HCT116 (cell line): ENCODE measurements at regions not wholly inside any gene's neighbourhood (a gene's known extent, or its start where the extent isn't known, plus 50 kb on each side); places are given as distances from the start of the nearest gene placed in this dataset.

Experiments used
- ATAC-seq: fragments of 200-7000 bp; cut with Tn5 transposase; 2 replicates; pipeline ENCODE4 v1.9.1; 2020; ENCODE audit warnings: mild to moderate bottlenecking, moderate library complexity
- BruUV-seq: library from RNA; stranded (reverse); fragments of 400-500 nt; replicated peaks from 2 replicates; lab custom pipeline; 2021; lab: Mats Ljungman, UMichigan
- CTCF ChIA-PET: fragments of 300-600 bp; sonication (Branson Sonifier 250); formaldehyde crosslinking; loops from one replicate; lab custom pipeline; 2021; ENCODE audit warnings: antibody characterized with exemption; lab: Charles Lee
- POLR2A ChIA-PET: fragments of 300-600, 350-600 bp; sonication (Branson Sonifier 250); formaldehyde crosslinking; loops from one replicate; lab custom pipeline; 2021; ENCODE audit warnings: antibody characterized with exemption; lab: Charles Lee
- RAD21 ChIA-PET, 2 experiments: fragments of 300-600 bp; sonication (Branson Sonifier 250); formaldehyde crosslinking; loops; one replicate each; lab custom pipeline; 2023; ENCODE audit warnings: low total read pairs in 2 of 2; ENCODE audit not compliant: uncharacterized antibody in 2 of 2, unreplicated experiment in 2 of 2, low non-redundant PET in 1 of 2; lab: Charles Lee
- DNase-seq: peaks from one replicate; pipeline ENCODE4 v3.0.0-alpha.2; 2010; ENCODE audit warnings: low read depth, low spot score
- H2AFZ ChIP-seq: fragments of 200-600 bp; shearing (Covaris generic), sonication (generic); 2 replicates; pipeline ENCODE4 v1.6.1; 2017; ENCODE audit warnings: low read depth, mixed run types, mixed read lengths, antibody characterized with exemption, low read length; ENCODE audit not compliant: poor library complexity, severe bottlenecking
- H3K27ac ChIP-seq: 2 replicates; pipeline ENCODE4 v1.5.1; 2012; ENCODE audit warnings: low read depth, low read length
- H3K27me3 ChIP-seq: fragments of 200-600 bp; sonication (generic); 2 replicates; pipeline ENCODE4 v1.6.1; 2016; ENCODE audit warnings: mixed run types, low read length, mixed read lengths; ENCODE audit not compliant: insufficient read depth
- H3K36me3 ChIP-seq, 2 experiments: fragments of 200-500 bp in 1 of 2; fragments of 200-600 bp in 1 of 2; sonication (Bioruptor generic) in 1 of 2; sonication (generic) in 1 of 2; 2 replicates each; pipeline versions ENCODE4 v1.5.1 to v1.6.1; 2014 to 2016; ENCODE audit warnings: low read length in 2 of 2, inconsistent platforms in 1 of 2, mixed read lengths in 1 of 2, mixed run types in 1 of 2; ENCODE audit not compliant: insufficient read depth in 2 of 2, control insufficient read depth in 1 of 2
- H3K4me1 ChIP-seq, 2 experiments: fragments of 200-600 bp in 1 of 2; sonication (generic) in 1 of 2; 2 replicates each; pipeline versions ENCODE4 v1.5.1 to v1.6.1; 2012 to 2017; ENCODE audit warnings: low read length in 2 of 2, inconsistent platforms in 1 of 2, mild to moderate bottlenecking in 1 of 2, mixed read lengths in 1 of 2, mixed run types in 1 of 2, moderate library complexity in 1 of 2; ENCODE audit not compliant: insufficient read depth in 2 of 2, control insufficient read depth in 1 of 2
- H3K4me2 ChIP-seq: fragments of 200-600 bp; sonication (generic); 2 replicates; pipeline ENCODE4 v1.6.1; 2017; ENCODE audit warnings: mixed run types, low read length, mixed read lengths
- H3K4me3 ChIP-seq, 2 experiments: fragments of 200-600 bp in 1 of 2; sonication (generic) in 1 of 2; replicated peaks in 1 of 2; 2 replicates each; pipeline ENCODE4 v1.5.1; 2011 to 2016; ENCODE audit warnings: low read length in 2 of 2, control low read depth in 1 of 2, low read depth in 1 of 2, mild to moderate bottlenecking in 1 of 2, mixed read lengths in 1 of 2, mixed run types in 1 of 2
- H3K79me2 ChIP-seq: fragments of 200-600 bp; sonication (generic); 2 replicates; pipeline ENCODE4 v1.6.1; 2017; ENCODE audit warnings: mild to moderate bottlenecking, mixed run types, low read length, moderate library complexity, mixed read lengths; ENCODE audit not compliant: insufficient read depth
- H3K9ac ChIP-seq: fragments of 200-600 bp; sonication (generic); 2 replicates; pipeline ENCODE4 v1.6.1; 2016; ENCODE audit warnings: low read length, mixed read lengths
- H3K9me2 ChIP-seq: fragments of 200-600 bp; sonication (generic), shearing (Covaris generic); 2 replicates; pipeline ENCODE4 v1.6.1; 2017; ENCODE audit warnings: mixed run types, mild to moderate bottlenecking, moderate library complexity; ENCODE audit not compliant: insufficient read depth
- H3K9me3 ChIP-seq, 2 experiments: fragments of 200-500 bp in 1 of 2; fragments of 200-600 bp in 1 of 2; sonication (Bioruptor generic) in 1 of 2; sonication (generic) in 1 of 2; 2 replicates each; pipeline ENCODE4 v1.6.1; 2014 to 2017; ENCODE audit warnings: low read length in 2 of 2, mixed read lengths in 2 of 2, inconsistent platforms in 1 of 2, low read depth in 1 of 2, mild to moderate bottlenecking in 1 of 2, mixed run types in 1 of 2, moderate library complexity in 1 of 2; ENCODE audit not compliant: control insufficient read depth in 1 of 2, insufficient read depth in 1 of 2
- H4K20me1 ChIP-seq: fragments of 200-600 bp; sonication (generic), shearing (Covaris generic); 2 replicates; pipeline ENCODE4 v1.6.1; 2017; ENCODE audit warnings: mixed run types, mild to moderate bottlenecking, moderate library complexity; ENCODE audit not compliant: insufficient read depth
- CEBPB ChIP-seq: IDR thresholded peaks from 2 replicates; pipeline ENCODE4 v1.6.1; 2012; ENCODE audit warnings: low read depth
- EGR1 ChIP-seq: IDR thresholded peaks from 2 replicates; pipeline ENCODE4 v1.6.1; 2012; ENCODE audit warnings: low read depth
- ELF1 ChIP-seq: IDR thresholded peaks from 2 replicates; pipeline ENCODE4 v1.6.1; 2012; ENCODE audit warnings: low read depth, borderline replicate concordance
- EZH2 ChIP-seq: fragments of 200-600 bp; sonication (generic); IDR thresholded peaks from 2 replicates; pipeline ENCODE4 v1.6.1; 2017; ENCODE audit warnings: antibody characterized with exemption, mixed run types
- EZH2phosphoT487 ChIP-seq: fragments of 200-600 bp; IDR thresholded peaks from 2 replicates; pipeline ENCODE4 v1.6.1; 2018; ENCODE audit warnings: antibody characterized with exemption, borderline replicate concordance
- FOSL1 ChIP-seq: IDR thresholded peaks from 2 replicates; pipeline ENCODE4 v1.6.1; 2012; ENCODE audit warnings: low read depth
- JUND ChIP-seq: IDR thresholded peaks from 2 replicates; pipeline ENCODE4 v1.6.1; 2012
- POLR2A ChIP-seq: IDR thresholded peaks from 2 replicates; pipeline ENCODE4 v1.7.0; 2011; ENCODE audit warnings: borderline replicate concordance; ENCODE audit not compliant: insufficient read depth, insufficient read length; ENCODE audit errors: extremely low read depth
- RAD21 ChIP-seq: IDR thresholded peaks from 2 replicates; pipeline ENCODE4 v1.6.1; 2012; ENCODE audit warnings: low read depth, mild to moderate bottlenecking
- SIN3A ChIP-seq: IDR thresholded peaks from 2 replicates; pipeline ENCODE4 v1.6.1; 2012; ENCODE audit warnings: low read depth
- SP1 ChIP-seq: IDR thresholded peaks from 2 replicates; pipeline ENCODE4 v1.6.1; 2012; ENCODE audit warnings: low read depth
- TCF7L2 ChIP-seq: IDR thresholded peaks from 2 replicates; pipeline ENCODE4 v1.7.0; 2011; ENCODE audit warnings: borderline replicate concordance, inconsistent platforms; ENCODE audit not compliant: insufficient read depth, insufficient read length; ENCODE audit errors: extremely low read depth
- YY1 ChIP-seq: IDR thresholded peaks from 2 replicates; pipeline ENCODE4 v1.6.1; 2011; ENCODE audit warnings: low read length, low read depth, moderate library complexity, mild to moderate bottlenecking; ENCODE audit not compliant: insufficient replicate concordance; ENCODE audit errors: extremely low read depth
- ZFX ChIP-seq: fragments of 450-650 bp; IDR thresholded peaks from 2 replicates; pipeline ENCODE4 v1.6.1; 2017
- intact Hi-C: fragments of 100-400 bp; cut with micrococcal nuclease; formaldehyde crosslinking; loops from 2 replicates; pipeline ENCODE4 v1.10.0; 2022
- TF ChIP-seq, protein P1 (sequence below): IDR thresholded peaks from 2 replicates; pipeline ENCODE4 v1.6.1; 2012
- TF ChIP-seq, protein P2 (sequence below): IDR thresholded peaks from 2 replicates; pipeline ENCODE4 v1.6.1; 2011; ENCODE audit warnings: mild to moderate bottlenecking, low read length, moderate library complexity; ENCODE audit not compliant: insufficient replicate concordance; ENCODE audit errors: extremely low read depth
- TF ChIP-seq, protein P3 (sequence below): IDR thresholded peaks from 2 replicates; pipeline ENCODE4 v1.6.1; 2012; ENCODE audit warnings: low read depth

DNA sequence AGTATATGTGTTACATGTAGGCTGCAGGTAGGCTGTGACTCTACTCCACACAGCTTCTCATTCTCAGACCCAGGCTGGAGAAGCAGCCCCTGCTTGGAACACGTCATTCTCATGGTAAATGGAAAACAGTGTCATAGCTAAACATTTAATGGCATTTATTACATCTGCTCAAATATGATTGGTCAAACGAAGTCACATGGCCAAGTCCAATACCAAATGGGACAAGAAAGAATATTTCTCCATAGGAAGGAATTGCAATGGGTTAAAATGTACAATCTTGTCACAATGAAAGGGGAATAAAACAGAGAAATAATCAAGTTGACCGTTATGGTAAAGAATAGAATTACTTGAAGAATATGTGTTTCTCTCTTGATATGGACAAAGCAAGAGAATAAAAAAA is 198.6 kb downstream of the ANAPC10 start:
- no peaks in the 10 kb centered on the region for H3K36me3 ChIP-seq
- DNase-seq (no peak), ATAC-seq (no peak)
- no peaks in the 10 kb centered on the region for H4K20me1 ChIP-seq
- no peak overlapping the region for H3K27ac ChIP-seq
- peaks cover 0 to 22% of the 10 kb centered on the region in 2 experiments; a peak in 2 of 4 replicates for H3K4me1 ChIP-seq
- no peaks in the 10 kb centered on the region for H3K79me2 ChIP-seq
- no peak overlapping the region for H3K9ac ChIP-seq
- ChIA-PET CTCF (no interaction called here), RAD21 (no interaction called here), POLR2A (no interaction called here)
- no peaks in the 10 kb centered on the region for H3K27me3 ChIP-seq
- BruUV-seq: no TSS peak
- no peak overlapping the region for H3K4me2 ChIP-seq
- intact Hi-C loops: no loop called here
- no peak overlapping the region for H3K4me3 ChIP-seq
- TF ChIP-seq POLR2A: no peak
- TF ChIP-seq SIN3A: no peak
- TF ChIP-seq, protein P1, sequence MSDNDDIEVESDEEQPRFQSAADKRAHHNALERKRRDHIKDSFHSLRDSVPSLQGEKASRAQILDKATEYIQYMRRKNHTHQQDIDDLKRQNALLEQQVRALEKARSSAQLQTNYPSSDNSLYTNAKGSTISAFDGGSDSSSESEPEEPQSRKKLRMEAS: no peak
- TF ChIP-seq CEBPB: no peak
- no peak for TF ChIP-seq RAD21
- TF ChIP-seq EZH2: no peak
- no peak for TF ChIP-seq ZFX
- no peak for TF ChIP-seq SP1
- TF ChIP-seq ELF1: no peak
- no peak for TF ChIP-seq YY1
- H3K9me3 ChIP-seq: no peaks in the 10 kb centered on the region
- H3K9me2 ChIP-seq: no peaks in the 10 kb centered on the region; the same call in 1 of the 2 replicates
- H2AFZ ChIP-seq: no peak overlapping the region

DNA sequence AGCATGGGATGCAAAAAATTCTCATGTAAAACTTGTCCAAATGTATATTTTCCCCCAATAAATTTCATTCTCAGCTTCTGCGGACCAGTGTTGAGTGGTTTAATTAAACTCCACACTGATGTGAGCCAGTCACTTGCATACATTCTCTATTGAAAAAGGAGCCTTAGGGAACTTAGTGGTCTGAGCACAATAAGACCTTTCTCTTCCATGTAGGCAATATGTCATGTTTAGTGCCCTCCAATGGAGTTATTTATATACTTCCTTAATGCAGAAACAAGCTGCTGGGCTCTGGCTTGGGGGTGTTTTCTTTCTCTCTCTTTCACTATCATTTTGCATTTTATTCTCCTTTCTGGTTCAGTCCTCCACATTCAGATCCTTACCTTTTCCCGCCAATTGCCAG is 196.9 kb downstream of the ANAPC10 start:
- no peak overlapping the region for H3K4me3 ChIP-seq
- intact Hi-C loops: no loop called here
- H3K4me1 ChIP-seq: peaks cover 0 to 7% of the 10 kb centered on the region in 2 experiments; a peak in 2 of 4 replicates
- H4K20me1 ChIP-seq: no peaks in the 10 kb centered on the region
- H3K79me2 ChIP-seq: no peaks in the 10 kb centered on the region
- RAD21 ChIA-PET: no interaction called here
- POLR2A ChIA-PET: no interaction called here
- no peak overlapping the region for H2AFZ ChIP-seq
- no peaks in the 10 kb centered on the region for H3K9me3 ChIP-seq
- CTCF ChIA-PET: no interaction called here
- no peak for TF ChIP-seq POLR2A
- TF ChIP-seq EZH2phosphoT487: no peak
- TF ChIP-seq, protein P2, sequence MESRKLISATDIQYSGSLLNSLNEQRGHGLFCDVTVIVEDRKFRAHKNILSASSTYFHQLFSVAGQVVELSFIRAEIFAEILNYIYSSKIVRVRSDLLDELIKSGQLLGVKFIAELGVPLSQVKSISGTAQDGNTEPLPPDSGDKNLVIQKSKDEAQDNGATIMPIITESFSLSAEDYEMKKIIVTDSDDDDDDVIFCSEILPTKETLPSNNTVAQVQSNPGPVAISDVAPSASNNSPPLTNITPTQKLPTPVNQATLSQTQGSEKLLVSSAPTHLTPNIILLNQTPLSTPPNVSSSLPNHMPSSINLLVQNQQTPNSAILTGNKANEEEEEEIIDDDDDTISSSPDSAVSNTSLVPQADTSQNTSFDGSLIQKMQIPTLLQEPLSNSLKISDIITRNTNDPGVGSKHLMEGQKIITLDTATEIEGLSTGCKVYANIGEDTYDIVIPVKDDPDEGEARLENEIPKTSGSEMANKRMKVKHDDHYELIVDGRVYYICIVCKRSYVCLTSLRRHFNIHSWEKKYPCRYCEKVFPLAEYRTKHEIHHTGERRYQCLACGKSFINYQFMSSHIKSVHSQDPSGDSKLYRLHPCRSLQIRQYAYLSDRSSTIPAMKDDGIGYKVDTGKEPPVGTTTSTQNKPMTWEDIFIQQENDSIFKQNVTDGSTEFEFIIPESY: no peak
- TF ChIP-seq EGR1: no peak
- TF ChIP-seq FOSL1: no peak
- no peak for TF ChIP-seq TCF7L2
- TF ChIP-seq CEBPB: no peak
- TF ChIP-seq, protein P3, sequence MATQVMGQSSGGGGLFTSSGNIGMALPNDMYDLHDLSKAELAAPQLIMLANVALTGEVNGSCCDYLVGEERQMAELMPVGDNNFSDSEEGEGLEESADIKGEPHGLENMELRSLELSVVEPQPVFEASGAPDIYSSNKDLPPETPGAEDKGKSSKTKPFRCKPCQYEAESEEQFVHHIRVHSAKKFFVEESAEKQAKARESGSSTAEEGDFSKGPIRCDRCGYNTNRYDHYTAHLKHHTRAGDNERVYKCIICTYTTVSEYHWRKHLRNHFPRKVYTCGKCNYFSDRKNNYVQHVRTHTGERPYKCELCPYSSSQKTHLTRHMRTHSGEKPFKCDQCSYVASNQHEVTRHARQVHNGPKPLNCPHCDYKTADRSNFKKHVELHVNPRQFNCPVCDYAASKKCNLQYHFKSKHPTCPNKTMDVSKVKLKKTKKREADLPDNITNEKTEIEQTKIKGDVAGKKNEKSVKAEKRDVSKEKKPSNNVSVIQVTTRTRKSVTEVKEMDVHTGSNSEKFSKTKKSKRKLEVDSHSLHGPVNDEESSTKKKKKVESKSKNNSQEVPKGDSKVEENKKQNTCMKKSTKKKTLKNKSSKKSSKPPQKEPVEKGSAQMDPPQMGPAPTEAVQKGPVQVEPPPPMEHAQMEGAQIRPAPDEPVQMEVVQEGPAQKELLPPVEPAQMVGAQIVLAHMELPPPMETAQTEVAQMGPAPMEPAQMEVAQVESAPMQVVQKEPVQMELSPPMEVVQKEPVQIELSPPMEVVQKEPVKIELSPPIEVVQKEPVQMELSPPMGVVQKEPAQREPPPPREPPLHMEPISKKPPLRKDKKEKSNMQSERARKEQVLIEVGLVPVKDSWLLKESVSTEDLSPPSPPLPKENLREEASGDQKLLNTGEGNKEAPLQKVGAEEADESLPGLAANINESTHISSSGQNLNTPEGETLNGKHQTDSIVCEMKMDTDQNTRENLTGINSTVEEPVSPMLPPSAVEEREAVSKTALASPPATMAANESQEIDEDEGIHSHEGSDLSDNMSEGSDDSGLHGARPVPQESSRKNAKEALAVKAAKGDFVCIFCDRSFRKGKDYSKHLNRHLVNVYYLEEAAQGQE: no peak
- TF ChIP-seq SIN3A: no peak
- no peak for TF ChIP-seq RAD21
- no peak for TF ChIP-seq YY1
- TF ChIP-seq JUND: no peak
- no peak for TF ChIP-seq EZH2
- BruUV-seq: no TSS peak
- ATAC-seq (no peak), DNase-seq (no peak)
- H3K9me2 ChIP-seq: no peaks in the 10 kb centered on the region; the same call in 1 of the 2 replicates
- no peak overlapping the region for H3K4me2 ChIP-seq
- H3K27ac ChIP-seq: no peak overlapping the region
- H3K27me3 ChIP-seq: no peaks in the 10 kb centered on the region
- no peaks in the 10 kb centered on the region for H3K36me3 ChIP-seq
- H3K9ac ChIP-seq: no peak overlapping the region
